K562 (cell line): ENCODE measurements at regions not wholly inside any gene's neighbourhood (a gene's known extent, or its start where the extent isn't known, plus 50 kb on each side); places are given as distances from the start of the nearest gene placed in this dataset.

Source experiments
- DACH1 ChIP-seq: fragments of 450-650 bp; IDR thresholded peaks from 2 replicates; pipeline ENCODE4 v1.6.1; 2018; ENCODE audit not compliant: partially characterized antibody
- EP400 ChIP-seq: fragments of 450-650 bp; IDR thresholded peaks from 2 replicates; pipeline ENCODE4 v1.6.1; 2017; ENCODE audit warnings: antibody characterized with exemption, mild to moderate bottlenecking, moderate library complexity
- ERF ChIP-seq: fragments of 450-650 bp; formaldehyde crosslinking; IDR thresholded peaks from 2 replicates; pipeline ENCODE4 v1.4.0; 2020; ENCODE audit warnings: mild to moderate bottlenecking, mixed read lengths
- FOS ChIP-seq: IDR thresholded peaks from 3 replicates; pipeline ENCODE4 v1.6.1; 2011; ENCODE audit not compliant: insufficient read length; ENCODE audit errors: extremely low read depth
- KDM2B ChIP-seq: fragments of 250-450 bp; sonication (Bioruptor Pico); IDR thresholded peaks from 2 replicates; pipeline ENCODE4 v1.8.0; 2021; ENCODE audit warnings: mild to moderate bottlenecking, moderate library complexity
- NR0B1 ChIP-seq: fragments of 450-650 bp; IDR thresholded peaks from one replicate; pipeline ENCODE4 v1.6.1; 2018; ENCODE audit warnings: mild to moderate bottlenecking, moderate library complexity; ENCODE audit not compliant: partially characterized antibody
- PTBP1 ChIP-seq: fragments of 200-400 bp; formaldehyde crosslinking; IDR thresholded peaks from 2 replicates; pipeline ENCODE4 v1.6.1; 2017; ENCODE audit warnings: low read depth, low read length
- REST ChIP-seq, 2 experiments: fragments of 450-650 bp; formaldehyde crosslinking in 1 of 2; IDR thresholded peaks; 2 replicates each; pipeline versions ENCODE4 v1.4.0 to v1.6.1; 2014 to 2020; ENCODE audit warnings: mild to moderate bottlenecking in 2 of 2, borderline replicate concordance in 1 of 2, low read depth in 1 of 2
- SNAPC5 ChIP-seq: fragments of 250-450 bp; sonication (Bioruptor Pico); IDR thresholded peaks from 2 replicates; pipeline ENCODE4 v1.8.0; 2021; ENCODE audit warnings: moderate library complexity, mild to moderate bottlenecking, inconsistent platforms
- USF2 ChIP-seq: sonication (generic); formaldehyde crosslinking; IDR thresholded peaks from 2 replicates; pipeline ENCODE4 v1.5.0; 2020; ENCODE audit warnings: missing genetic modification reagents
- ZNF224 ChIP-seq: sonication (generic); formaldehyde crosslinking; IDR thresholded peaks from 2 replicates; pipeline ENCODE4 v1.8.0; 2022; ENCODE audit warnings: mild to moderate bottlenecking, missing genetic modification reagents
- ZNF232 ChIP-seq: sonication (generic); formaldehyde crosslinking; IDR thresholded peaks from 2 replicates; pipeline ENCODE4 v1.8.0; 2022; ENCODE audit warnings: mild to moderate bottlenecking, missing genetic modification reagents
- ZNF263 ChIP-seq: sonication (generic); formaldehyde crosslinking; IDR thresholded peaks from 2 replicates; pipeline ENCODE4 v1.8.0; 2022; ENCODE audit warnings: mild to moderate bottlenecking, missing genetic modification reagents, borderline replicate concordance
- ZNF449 ChIP-seq: fragments of 250-450 bp; sonication (Bioruptor Pico); IDR thresholded peaks from 2 replicates; pipeline ENCODE4 v1.8.0; 2022; ENCODE audit warnings: moderate library complexity, mild to moderate bottlenecking, inconsistent platforms
- ZNF785 ChIP-seq: fragments of 250-450 bp; sonication (Bioruptor Pico); IDR thresholded peaks from 2 replicates; pipeline ENCODE4 v1.4.0; 2020; ENCODE audit warnings: mild to moderate bottlenecking

GRCh38 chr2:235216901-235217300, 265.1 kb downstream of the SH3BP4 start (continued):
- TF ChIP-seq ZNF449 (CRISPR knock-in tag) = no peak
- TF ChIP-seq ZNF232 (CRISPR knock-in tag) = no peak
- no peak for TF ChIP-seq ZNF224 (CRISPR knock-in tag)
- TF ChIP-seq ZNF263 (CRISPR knock-in tag) = no peak
- TF ChIP-seq DACH1 = no peak
- TF ChIP-seq SNAPC5 = no peak
- no peak for TF ChIP-seq KDM2B (CRISPR knock-in tag)
- no peak for TF ChIP-seq NR0B1
- TF ChIP-seq EP400 = no peak
- no peak for TF ChIP-seq USF2 (CRISPR knock-in tag)
- TF ChIP-seq ERF (CRISPR knock-in tag) = no peak
- TF ChIP-seq ZNF785 = no peak
- no peak for TF ChIP-seq PTBP1
- no peak for TF ChIP-seq FOS
- TF ChIP-seq REST (IDR thresholded peaks at IDR 0.05; ENCODE audit: borderline replicate concordance) = no peak
- no peak for TF ChIP-seq REST (CRISPR knock-in tag; IDR thresholded peaks at IDR 0.05; ENCODE audit: low read depth)
- TF ChIP-seq, all 486 proteins: peak for 0
